ENCODE measurements at regions not wholly inside any gene's neighbourhood (a gene's known extent, or its start where the extent isn't known, plus 50 kb on each side); places are given as distances from the start of the nearest gene placed in this dataset.
"Not testable (repeated sequence)": the region's sequence is repeated elsewhere in the genome, so short reads cannot be mapped to it uniquely, and the experiment has no call there.

DNA sequence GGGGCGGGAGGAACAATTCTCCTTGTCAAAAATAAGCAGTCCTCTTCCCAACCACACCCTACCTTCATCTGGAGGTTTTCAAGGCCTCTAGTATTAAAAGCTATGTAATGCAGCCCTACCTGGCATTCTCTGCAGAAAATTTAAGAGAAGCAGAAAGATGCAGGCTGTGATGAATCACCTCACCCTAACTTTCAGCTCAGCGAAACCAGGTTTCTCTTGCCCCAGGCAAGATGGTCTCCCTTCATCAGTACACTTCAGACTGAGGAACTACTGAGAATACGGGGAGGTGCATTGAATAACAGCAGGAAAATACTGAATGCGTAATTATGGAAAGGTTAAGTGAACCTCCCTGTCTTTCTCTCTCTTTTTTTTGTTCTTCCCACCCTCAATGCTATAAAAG, 437.6 kb upstream of the KLF12 start:
- no peak for DNase-seq (ENCODE audit: low spot score)

- no peak for DNase-seq (ENCODE audit: low spot score)
Observed at GRCh38 chr13:74570834-74571233, 436.6 kb upstream of the KLF12 start.

- no peak for DNase-seq (ENCODE audit: low spot score)
Observed at GRCh38 chr13:74570046-74570445, 435.8 kb upstream of the KLF12 start.

DNA sequence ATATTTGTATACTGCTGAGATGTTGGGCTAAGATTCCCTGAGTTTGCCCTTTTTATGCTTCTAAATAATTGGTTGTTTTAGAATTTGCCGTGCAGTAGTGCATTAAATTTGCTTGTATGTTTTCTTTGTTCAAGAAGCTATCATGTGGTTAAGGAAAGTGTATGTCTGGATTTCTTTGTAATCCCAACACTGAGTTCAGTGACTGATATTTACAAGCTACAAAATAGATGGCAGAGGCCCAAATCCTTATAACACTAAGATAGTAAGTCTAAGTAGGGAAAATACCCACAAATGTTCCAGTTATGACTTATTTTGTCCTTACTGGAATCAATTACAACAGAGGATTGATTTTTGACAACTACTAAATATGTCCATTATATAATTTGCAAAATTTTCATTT, 435.0 kb upstream of the KLF12 start:
- DNase-seq (ENCODE audit: low spot score): no peak

DNA sequence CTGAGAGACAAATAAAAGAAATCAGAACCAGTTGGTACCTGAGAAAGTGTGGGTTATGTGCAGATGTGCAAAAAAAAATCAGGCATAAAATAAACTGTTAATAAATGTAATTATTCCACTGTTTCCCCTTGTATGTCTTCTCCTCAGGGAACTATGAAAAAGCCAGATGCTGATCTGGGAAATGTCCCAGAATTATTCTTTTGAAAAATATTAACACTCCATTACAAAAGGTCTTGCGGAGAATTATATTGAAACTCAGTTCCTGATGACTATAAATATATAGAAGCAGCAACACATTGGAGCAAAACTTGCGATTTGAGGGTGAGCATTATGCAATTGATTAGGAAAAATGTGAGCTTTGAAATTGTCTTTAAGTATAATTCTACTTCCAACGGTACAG, 433.3 kb upstream of the KLF12 start:
- no peak for DNase-seq (ENCODE audit: low spot score)

- no peak for DNase-seq (ENCODE audit: low spot score)
Observed at GRCh38 chr13:74562381-74562780, 428.2 kb upstream of the KLF12 start.

- DNase-seq (ENCODE audit: low spot score): no peak
Observed at GRCh38 chr13:74561155-74561554, 427.0 kb upstream of the KLF12 start.

DNA sequence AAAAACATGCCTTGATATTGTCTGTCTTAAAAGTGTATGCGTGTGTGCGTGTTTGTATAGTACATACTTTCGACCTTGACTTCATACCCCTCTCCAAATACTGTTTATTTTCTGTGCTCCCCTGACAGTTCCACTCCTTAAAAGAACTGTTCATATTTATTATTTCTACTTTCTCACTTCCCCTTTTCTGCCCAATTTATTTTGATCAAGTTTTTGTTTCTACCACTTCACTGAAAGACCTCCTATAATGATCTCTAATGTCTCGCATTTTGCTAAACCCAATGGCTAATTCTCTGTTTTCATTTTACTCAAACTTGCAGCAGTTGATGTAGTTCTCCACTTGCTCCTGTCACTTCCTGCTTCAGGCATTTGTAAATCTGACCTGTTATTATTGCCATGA, 426.1 kb upstream of the KLF12 start:
- no peak for DNase-seq (ENCODE audit: low spot score)

GRCh38 chr13:74557870-74558269, 423.7 kb upstream of the KLF12 start:
- no peak for DNase-seq (ENCODE audit: low spot score)

DNA sequence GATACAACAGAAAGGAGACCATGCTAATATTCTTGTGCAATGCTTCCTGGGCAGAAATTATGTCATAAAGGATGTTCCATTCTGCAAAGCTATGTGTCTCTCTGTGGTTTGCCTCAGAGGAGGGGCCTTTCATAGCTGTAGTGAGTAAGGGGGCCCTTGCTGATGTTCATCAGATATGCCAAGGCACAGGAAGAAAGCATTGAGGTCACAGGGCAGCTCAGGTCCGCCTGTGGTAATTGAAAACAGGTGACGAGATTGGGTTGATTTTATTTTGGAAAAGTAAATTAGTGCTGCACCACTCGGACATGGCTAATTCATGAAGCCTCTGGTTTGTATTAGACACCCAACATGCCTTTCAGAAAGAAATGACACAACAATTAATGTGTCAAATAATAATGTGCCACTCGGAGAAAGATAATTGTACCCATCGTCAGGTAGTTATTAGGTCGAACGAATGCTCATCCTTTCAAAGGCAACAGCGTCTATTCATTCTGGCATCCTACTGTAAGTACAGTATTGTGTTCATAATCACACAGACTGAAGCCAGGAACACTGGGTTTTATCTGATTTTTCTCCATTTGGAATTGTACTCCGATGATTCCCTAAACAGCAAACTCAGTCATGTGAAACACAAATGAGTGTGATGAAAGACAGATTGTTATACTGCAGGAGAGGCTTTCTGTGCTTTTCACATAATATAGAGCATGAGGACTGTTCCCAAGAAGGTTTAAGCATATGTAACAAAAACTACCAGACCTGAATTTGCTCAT, 421.6 kb upstream of the KLF12 start:
- DNase-seq (ENCODE audit: low spot score): no peak

DNA sequence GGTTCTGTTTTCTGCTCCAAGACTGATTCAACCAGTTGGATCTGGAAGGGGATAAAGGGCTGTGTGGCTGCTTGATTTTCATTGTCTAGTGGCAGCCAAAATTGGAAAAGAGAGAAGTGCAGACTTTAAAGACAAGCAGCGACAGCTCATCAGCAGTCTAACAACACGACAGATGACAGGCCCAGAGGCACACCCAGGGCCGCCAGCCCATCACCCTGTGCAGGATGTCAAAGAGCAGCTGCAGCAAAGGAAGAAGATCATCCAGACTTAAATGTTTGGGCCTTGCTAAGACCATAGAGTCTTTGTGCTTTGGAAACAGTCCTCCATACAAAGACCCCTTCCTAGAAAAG, 421.0 kb upstream of the KLF12 start:
- DNase-seq (ENCODE audit: low spot score): no peak

DNA sequence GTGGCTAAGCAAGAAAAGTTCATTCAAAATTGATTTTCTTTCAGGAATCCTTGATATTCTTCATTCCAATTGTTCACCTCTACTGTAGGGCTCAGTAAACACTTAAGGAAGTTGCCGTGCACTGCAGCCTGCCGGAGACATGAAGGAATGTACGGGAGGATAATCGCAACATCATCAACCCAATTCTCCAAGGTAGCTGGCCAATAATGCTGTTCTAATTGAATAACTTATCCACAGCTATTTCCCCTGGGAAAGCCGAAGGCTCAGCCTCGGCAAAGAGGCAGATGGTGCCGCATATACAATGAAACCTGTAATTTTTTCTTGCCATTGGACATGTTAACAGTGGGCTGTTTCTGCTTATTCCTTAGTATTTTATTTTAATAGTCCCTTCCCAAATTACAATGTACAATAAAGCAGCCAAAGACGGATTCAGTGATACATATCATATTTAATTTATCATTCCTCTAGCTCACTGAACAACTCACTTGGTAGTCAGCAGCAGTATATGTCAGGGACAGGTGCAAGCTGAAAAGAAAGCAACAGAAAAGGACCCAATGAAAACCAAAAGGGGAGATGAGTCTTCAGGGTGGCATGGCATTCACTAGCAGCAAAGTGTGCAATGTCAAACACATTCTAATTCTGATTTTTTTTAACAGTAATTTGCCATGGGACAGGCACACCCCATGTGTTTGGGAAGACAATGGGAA, 420.5 kb upstream of the KLF12 start:
- DNase-seq (ENCODE audit: low spot score): no peak

DNA sequence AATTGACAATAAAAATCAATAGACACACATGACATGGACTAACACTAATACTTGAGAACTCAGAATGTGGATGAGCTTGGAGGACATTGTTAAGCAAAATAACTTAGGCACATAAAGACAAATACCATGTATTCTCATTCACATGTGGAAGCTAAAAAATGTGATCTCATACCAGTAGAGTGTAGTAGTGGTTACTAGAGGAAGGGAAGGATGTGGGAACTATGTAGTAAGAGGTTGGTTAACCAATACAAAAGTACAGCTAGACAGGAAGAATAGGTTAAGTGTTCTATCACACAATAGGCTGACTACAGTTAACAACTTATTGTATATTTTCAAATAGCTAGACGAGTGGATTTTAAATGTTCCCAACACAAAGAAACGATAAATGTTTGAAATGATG, 415.8 kb upstream of the KLF12 start:
- DNase-seq (ENCODE audit: low spot score): peak; percentile 7

DNA sequence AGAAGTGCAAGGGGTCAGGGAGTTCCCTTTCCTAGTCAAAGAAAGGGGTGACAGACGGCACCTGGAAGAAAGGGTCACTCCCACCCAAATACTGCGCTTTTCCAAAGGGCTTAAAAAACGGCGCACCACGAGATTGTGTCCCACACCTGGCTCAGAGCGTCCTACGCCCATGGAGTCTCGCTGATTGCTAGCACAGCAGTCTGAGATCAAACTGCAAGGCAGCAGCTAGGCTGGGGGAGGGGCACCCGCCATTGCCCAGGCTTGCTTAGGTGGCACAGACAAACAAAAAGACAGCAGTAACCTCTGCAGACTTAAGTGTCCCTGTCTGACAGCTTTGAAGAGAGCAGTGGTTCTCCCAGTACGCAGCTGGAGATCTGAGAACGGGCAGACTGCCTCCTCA, 402.4 kb upstream of the KLF12 start:
- not testable (repeated sequence) for DNase-seq (ENCODE audit: low spot score)

GRCh38 chr13:74533226-74533625, 399.0 kb upstream of the KLF12 start:
- DNase-seq (ENCODE audit: low spot score): no peak

- no peak for DNase-seq (ENCODE audit: low spot score)
Observed at GRCh38 chr13:74530011-74530410, 395.8 kb upstream of the KLF12 start.

DNA sequence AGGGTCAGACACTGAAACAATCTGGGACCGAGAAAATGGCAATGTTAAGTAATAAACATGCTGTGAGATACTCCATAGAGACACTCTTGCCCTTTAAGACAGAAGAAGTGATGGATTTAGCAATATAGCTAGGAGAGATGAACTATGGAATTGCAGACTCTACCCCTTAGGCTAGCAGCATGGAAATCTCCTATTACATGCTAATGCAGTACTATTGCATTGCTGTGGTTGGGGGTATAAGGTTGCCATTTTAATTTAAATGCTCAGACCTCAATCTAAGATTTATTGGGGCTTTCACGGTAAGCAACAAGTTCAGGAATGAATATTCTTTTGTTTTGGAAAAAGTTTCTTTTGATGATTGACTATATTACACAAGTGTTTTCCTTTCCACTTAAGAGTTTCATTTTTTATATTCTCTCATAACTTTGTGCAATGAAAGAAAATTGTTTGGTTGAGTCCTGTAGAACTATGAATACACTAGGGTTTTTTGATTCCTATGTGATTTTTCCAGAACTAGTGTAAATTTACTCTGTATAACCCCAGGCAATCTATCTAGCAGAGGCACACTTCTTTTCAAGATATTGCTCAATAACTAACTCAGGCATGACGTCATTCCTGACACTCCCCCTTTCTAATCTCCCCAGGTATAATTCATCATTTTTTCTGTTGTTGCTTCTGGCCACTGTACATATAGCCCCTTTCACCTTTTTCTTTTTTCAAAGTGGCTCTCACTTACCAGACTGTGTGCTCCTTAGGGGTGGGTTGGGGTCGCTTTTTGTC, 394.7 kb upstream of the KLF12 start:
- no peak for DNase-seq (ENCODE audit: low spot score)

GRCh38 chr13:74523057-74523456, 388.9 kb upstream of the KLF12 start:
- DNase-seq (ENCODE audit: low spot score): no peak

DNA sequence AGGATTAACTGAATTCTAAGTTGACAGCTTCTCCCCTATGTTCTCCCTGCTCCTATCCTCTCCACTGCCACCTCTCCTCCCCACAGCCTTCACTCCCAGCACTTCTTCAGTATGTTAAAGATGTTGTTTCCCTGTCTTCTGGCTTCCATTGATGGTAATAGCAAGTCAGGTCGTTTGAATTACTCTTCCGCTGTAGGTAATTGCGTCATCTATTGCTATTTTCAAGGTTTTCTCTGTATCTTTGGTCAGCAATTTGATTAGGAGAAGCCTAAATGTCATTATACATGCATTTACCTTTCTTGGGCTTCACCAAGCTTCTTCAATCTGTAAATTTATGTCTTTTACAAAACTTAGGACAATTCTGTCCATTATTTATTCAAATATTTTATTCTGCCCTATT, 377.3 kb upstream of the KLF12 start:
- DNase-seq (ENCODE audit: low spot score): no peak

- DNase-seq (ENCODE audit: low spot score): no peak
Observed at GRCh38 chr13:74487091-74487722, 353.0 kb upstream of the KLF12 start.

GRCh38 chr13:74485757-74486156, 351.6 kb upstream of the KLF12 start:
- no peak for DNase-seq (ENCODE audit: low spot score)

DNA sequence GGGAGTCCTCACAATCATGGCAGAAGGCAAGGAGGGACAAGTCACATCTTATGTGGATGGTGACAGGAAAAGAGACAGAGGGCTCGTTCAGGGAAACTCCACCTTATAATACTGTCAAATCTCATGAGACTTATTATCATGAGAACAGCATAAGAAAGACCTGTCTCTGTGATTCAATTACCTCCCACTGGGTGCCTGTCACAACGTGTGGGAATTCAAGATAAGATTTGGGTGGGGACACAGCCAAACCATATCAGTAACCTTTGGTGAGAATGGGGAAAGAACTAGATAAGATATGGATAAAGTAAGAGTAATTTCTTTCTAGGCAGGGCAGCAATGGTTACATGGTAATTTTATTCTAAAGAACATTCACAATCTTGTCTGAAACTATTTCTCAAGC, 344.9 kb upstream of the KLF12 start:
- DNase-seq (ENCODE audit: low spot score): no peak

- DNase-seq (ENCODE audit: low spot score): no peak
Observed at GRCh38 chr13:74476788-74477187, 342.6 kb upstream of the KLF12 start.
